HG02588 (cell line): ENCODE measurements at regions not wholly inside any gene's neighbourhood (a gene's known extent, or its start where the extent isn't known, plus 50 kb on each side); places are given as distances from the start of the nearest gene placed in this dataset.
"Not testable (repeated sequence)": the region's sequence is repeated elsewhere in the genome, so short reads cannot be mapped to it uniquely, and the experiment has no call there.

Experiments used
- ATAC-seq: cut with Tn5 transposase; IDR thresholded peaks from one replicate; pipeline ENCODE4 v1.9.1; 2021; ENCODE audit warnings: mild to moderate bottlenecking, moderate library complexity; ENCODE audit not compliant: unreplicated experiment

- ATAC-seq = no peak
These were observed 333.1 kb upstream of the GOT2 start for GRCh38 chr16:59067205-59067604.

- no peak for ATAC-seq
These were observed 326.1 kb upstream of the GOT2 start for GRCh38 chr16:59060207-59060606.

GRCh38 chr16:59058250-59058649 lies 324.1 kb upstream of the GOT2 start:
- ATAC-seq = no peak

GRCh38 chr16:59053911-59054310 lies 319.8 kb upstream of the GOT2 start:
- ATAC-seq = no peak

GRCh38 chr16:59052231-59052630 lies 318.1 kb upstream of the GOT2 start:
- no peak for ATAC-seq

GRCh38 chr16:59048876-59049275 lies 314.8 kb upstream of the GOT2 start:
- ATAC-seq = no peak

GRCh38 chr16:59047114-59047513 lies 313.0 kb upstream of the GOT2 start:
- ATAC-seq = no peak

- no peak for ATAC-seq
These were observed 312.2 kb upstream of the GOT2 start for GRCh38 chr16:59046335-59046734.

GRCh38 chr16:59045501-59045900 lies 311.4 kb upstream of the GOT2 start:
- ATAC-seq = no peak

GRCh38 chr16:59044616-59045015 lies 310.5 kb upstream of the GOT2 start:
- no peak for ATAC-seq

- ATAC-seq = no peak
These were observed 308.2 kb upstream of the GOT2 start for GRCh38 chr16:59042301-59042700.

- ATAC-seq = no peak
These were observed 305.1 kb upstream of the GOT2 start for GRCh38 chr16:59039066-59039720.

GRCh38 chr16:59030923-59031485 lies 296.9 kb upstream of the GOT2 start:
- ATAC-seq = no peak

GRCh38 chr16:59021751-59022150 lies 287.6 kb upstream of the GOT2 start:
- ATAC-seq = no peak

- no peak for ATAC-seq
These were observed 279.8 kb upstream of the GOT2 start for GRCh38 chr16:59013930-59014329.

- no peak for ATAC-seq
These were observed 265.6 kb upstream of the GOT2 start for GRCh38 chr16:58999762-59000161.

- not testable (repeated sequence) for ATAC-seq
These were observed 258.6 kb upstream of the GOT2 start for GRCh38 chr16:58992755-58993154.

GRCh38 chr16:58983181-58983965 lies 249.3 kb upstream of the GOT2 start:
- not testable (repeated sequence) for ATAC-seq

- ATAC-seq = peak; percentile 85
These were observed 236.7 kb upstream of the GOT2 start for GRCh38 chr16:58970775-58971174.

GRCh38 chr16:58963479-58963878 lies 229.4 kb upstream of the GOT2 start:
- ATAC-seq = no peak

- no peak for ATAC-seq
These were observed 228.7 kb upstream of the GOT2 start for GRCh38 chr16:58962811-58963210.

- no peak for ATAC-seq
These were observed 226.4 kb upstream of the GOT2 start for GRCh38 chr16:58960484-58960883.
